ENCODE measurements at regions not wholly inside any gene's neighbourhood (a gene's known extent, or its start where the extent isn't known, plus 50 kb on each side); places are given as distances from the start of the nearest gene placed in this dataset.
A peak's percentile ranks its signal among the peaks of the same experiment; 100 is the strongest.

DNA sequence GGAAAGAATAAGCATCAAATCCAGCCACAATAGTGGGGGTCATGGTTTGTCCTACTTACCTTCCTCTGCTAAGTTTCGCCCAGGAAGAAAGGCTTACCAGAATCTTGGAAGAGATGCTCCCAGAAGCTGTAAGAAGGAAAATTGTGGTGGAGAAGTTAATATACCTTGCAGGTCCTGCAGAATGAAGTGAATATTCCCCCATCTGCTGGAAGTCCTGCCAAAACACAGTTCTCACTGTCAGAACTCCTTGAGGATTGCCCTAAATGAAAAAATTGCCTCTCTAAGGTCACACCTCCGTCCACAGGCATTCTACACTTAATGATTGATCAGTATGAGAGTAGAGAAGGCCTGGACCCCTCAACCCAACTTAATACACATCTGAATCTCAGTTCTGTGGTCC, 78.4 kb upstream of the RGS21 start:
- no peak for DNase-seq

DNA sequence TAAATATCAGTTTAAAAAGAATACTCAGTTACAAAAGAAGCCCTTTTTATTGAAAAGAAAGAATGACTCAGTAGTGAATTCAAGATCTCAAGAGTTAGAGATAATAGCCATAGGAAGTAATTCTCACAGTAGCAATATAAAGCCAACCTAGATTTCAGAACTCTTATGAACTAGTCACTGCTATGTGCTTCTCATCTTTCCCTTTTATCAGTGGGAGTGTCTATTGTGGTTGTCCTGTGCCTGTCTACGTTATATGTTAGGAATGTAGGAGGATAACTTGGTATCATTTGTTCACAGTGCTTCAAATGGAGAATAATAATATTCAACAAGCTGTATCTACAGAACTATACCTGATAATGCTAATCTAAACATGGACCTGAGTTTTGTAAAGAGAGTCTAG, 73.1 kb upstream of the RGS21 start:
- no peak for DNase-seq

DNA sequence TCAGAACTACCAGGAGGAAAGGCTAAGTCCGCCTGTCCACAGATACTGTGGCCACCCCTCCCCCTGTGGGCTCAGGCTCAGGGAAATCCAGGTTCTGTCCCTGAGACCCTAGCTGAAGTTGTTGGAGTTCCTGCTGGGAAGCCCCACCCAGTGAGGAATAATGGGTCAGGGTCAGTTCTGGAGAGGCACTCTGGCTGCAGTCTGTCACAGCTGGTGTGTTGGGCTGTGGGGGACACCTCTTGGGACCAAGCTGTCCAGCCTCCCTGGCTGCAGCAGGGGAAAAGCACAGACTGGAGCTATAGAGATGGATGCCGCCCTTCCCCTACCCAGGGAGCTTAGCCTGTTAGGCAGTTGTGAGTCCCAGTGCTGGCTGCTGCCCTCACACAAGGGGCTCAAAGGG, 65.1 kb upstream of the RGS21 start:
- no peak for DNase-seq

DNA sequence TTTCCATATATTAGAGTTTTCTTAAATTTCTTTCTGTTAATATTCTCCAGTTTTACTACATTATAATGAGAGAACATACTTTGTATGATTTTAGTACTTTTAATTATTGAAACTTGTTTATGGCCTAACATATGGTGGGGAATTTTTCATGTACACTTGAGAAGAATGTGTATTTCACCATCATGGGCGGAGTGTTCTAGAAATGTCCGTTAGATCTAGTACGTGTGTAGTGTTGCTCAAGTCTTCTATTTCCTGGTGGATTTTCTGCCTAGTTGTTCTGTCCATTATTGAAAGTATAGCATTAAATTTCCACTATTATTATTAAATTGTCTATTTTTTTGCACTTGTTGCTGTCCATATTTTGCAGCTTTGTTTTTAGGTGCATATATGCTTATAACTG, 64.0 kb upstream of the RGS21 start:
- no peak for DNase-seq

DNA sequence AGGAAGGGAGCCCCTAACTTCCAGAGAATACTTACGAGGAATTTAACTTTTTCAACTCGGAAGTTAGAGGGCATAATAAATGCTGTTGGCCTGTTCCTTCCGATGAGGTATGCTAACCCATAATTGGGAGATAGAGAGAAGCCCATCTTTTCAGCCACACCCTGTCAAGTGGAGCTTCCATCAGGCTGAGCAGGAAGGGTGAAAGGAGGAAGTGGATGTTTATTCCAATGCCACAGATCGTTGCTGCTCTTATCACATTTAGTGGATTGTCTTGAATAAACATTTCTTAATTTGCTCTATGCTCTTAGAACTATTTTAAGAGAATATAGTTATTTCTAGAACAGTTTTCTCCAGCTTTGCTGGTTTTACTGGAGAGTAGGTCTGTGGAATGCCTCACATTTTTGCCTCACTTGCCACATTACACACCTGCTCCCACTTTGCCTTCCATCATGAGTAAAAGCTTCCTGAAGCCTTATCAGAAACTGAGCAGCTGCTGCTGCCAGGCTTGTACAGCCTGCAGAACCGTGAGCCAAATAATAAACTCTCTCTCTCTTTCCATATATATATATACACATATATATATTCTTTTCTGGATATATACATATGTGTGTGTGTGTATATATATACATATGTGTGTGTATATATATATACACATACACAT, 60.0 kb upstream of the RGS21 start:
- DNase-seq: peak; percentile 44

DNA sequence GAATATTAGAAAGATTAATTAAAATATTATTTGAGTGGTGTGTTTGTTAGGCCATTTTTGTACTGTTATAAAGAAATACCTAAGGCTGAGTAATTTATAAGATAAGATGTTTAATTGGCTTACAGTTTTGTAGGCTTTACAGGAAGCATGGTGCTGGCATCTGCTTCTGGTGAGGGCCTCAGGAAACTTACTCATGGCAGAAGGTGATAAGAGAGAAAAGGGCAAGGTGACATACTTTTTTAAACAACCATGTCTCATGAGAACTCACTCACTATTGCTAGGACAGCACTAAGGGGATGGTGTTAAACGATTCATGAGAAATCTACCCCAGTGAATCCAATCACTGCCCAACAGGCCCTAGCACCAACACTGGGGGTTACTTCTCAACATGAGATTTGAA, 56.7 kb upstream of the RGS21 start:
- no peak for DNase-seq

DNA sequence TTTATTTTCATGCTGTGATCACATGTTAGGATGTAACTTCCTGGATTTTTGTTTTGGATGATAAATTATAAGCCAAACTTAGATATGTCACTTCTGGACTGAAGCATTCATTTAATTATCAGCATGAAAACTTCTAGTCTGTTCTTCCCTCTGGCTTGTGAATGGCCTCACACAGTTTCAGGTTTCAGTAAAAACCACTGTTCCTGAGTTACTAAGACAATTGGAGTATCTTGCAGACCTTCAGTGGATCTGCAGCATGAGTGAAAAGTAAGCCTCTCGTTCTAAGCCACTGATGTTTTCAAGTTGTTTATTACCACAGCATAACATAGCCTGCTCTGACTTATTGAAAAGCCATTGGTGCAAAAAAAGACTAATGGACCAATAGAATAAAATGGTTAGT, 55.3 kb upstream of the RGS21 start:
- no peak for DNase-seq

DNA sequence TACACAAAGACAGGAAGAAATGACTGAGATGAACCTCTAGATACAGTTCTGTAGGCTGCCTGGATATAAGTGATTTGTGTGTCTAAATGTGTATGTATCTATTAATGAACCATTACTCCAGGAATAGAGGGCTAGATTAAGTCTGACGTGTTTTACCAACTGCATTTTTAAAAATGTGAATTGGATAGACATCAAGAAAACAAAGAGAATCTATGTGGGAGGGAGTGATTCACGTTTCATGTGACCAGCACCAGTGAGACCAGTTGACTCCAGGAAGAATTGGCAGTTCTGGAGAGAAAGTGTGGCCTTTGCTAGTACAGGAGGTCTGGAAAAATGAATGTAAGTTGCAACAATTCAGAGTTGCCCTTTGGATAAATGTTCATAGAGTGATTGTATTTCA, 53.4 kb upstream of the RGS21 start:
- DNase-seq: no peak

DNA sequence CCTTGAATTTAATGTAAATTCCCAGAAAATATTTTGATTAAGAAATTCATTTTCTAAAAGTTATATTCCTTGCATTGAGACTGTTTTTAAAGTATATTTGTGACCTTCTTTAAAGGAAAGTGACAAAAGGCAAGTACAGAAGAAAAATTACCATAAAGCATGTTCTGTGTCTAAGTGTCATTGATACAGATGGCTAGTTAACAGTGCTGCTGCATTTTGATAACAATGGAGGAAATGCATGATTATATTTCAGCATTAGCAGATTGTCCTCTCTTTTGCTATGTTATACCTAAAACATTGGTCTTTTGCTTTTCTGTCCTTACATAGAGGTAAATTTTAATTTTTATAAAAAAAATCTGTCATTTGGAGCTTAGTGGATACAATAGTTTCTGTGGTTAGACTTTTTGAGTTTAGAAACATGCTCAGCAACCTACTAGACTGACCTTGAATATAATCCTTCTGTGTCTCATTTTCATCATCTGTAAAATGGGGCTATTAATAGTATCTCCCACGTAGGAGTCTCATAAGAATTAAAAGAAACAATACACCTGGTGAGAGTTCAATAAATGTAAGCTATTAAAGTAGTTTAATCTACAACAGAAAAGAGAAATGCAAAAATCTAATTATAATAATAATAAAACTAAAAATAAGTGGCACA, 51.1 kb upstream of the RGS21 start:
- no peak for DNase-seq

DNA sequence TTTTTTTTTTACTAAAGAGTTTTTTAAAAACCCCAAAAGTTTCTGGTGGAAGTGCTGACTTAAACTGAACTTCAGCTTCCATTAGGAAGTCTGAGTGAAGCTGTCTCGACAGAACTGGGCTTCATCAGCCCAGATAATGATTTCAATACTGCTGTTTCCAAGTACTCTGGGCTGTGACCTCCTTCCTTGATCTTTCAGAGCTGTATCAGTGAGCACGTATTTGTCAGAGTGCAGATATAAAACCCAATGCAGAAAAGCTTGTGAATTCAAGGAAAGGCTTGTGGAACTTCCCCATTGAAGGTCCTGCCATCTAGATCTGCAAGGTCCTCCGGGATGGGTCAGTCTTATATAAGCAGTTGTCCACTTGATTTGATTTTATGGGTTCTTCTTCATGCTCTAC, 50.1 kb upstream of the RGS21 start:
- DNase-seq: no peak
